ENCODE measurements at regions not wholly inside any gene's neighbourhood (a gene's known extent, or its start where the extent isn't known, plus 50 kb on each side); places are given as distances from the start of the nearest gene placed in this dataset.

DNA sequence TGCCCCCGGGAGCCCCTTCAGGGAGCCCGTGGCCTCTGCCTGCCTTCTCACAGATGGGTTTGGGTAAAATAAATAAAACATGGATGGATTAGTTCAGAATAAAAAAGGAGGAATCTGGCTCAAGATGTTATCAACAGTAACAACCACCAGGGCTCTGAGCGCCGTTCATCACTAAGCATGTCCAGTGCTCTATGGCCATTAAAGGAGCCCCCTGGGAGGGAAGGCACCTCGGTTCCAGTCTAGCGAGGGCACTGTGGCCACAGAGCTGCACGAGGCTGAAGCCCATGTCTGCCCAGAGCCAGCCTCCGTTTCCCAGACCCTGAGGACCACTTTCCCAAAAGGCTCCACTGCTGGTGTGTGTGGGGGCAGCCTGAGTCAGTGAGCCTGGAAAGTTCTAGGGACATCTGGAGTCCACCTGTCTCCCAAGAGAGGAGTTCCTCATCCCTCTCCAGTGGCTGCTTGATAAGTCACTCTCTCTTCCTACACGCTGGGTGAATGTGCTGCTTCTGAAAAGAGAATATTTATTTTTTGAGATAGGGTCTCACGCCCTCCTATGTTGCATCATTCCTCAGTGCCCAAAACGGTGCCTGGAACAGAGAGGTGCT is 614.6 kb downstream of the TBC1D22A start:
- TF ChIP-seq, protein P1, sequence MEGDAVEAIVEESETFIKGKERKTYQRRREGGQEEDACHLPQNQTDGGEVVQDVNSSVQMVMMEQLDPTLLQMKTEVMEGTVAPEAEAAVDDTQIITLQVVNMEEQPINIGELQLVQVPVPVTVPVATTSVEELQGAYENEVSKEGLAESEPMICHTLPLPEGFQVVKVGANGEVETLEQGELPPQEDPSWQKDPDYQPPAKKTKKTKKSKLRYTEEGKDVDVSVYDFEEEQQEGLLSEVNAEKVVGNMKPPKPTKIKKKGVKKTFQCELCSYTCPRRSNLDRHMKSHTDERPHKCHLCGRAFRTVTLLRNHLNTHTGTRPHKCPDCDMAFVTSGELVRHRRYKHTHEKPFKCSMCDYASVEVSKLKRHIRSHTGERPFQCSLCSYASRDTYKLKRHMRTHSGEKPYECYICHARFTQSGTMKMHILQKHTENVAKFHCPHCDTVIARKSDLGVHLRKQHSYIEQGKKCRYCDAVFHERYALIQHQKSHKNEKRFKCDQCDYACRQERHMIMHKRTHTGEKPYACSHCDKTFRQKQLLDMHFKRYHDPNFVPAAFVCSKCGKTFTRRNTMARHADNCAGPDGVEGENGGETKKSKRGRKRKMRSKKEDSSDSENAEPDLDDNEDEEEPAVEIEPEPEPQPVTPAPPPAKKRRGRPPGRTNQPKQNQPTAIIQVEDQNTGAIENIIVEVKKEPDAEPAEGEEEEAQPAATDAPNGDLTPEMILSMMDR (IDR thresholded peaks at IDR 0.05; ENCODE audit: borderline replicate concordance, insufficient read depth, low read depth, low read length): no peak
- H3K4me3 ChIP-seq (ENCODE audit: low read depth, low read length): no peak overlapping the region

DNA sequence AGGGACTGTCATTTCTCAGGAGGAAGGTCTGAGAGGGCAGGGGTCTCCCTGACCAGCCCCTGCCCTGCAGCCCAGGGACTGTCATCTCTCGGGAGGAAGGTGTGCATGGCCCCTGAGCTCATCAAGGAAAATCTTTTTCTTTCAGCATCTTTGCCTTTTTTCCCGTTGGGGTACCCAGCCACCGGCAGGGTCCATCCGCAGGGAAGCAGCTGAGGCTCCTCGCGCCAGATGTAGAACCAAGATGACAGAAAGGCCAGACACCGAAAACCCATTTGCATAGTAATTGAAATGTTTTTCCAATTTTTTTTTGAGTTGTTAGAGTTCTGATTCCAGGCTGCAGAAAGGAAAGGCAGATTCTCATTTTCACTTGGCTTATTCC is 613.9 kb downstream of the TBC1D22A start:
- TF ChIP-seq, protein P1 (IDR thresholded peaks at IDR 0.05; ENCODE audit: borderline replicate concordance, insufficient read depth, low read depth, low read length): no peak
- H3K4me3 ChIP-seq (ENCODE audit: low read depth, low read length): no peak overlapping the region

DNA sequence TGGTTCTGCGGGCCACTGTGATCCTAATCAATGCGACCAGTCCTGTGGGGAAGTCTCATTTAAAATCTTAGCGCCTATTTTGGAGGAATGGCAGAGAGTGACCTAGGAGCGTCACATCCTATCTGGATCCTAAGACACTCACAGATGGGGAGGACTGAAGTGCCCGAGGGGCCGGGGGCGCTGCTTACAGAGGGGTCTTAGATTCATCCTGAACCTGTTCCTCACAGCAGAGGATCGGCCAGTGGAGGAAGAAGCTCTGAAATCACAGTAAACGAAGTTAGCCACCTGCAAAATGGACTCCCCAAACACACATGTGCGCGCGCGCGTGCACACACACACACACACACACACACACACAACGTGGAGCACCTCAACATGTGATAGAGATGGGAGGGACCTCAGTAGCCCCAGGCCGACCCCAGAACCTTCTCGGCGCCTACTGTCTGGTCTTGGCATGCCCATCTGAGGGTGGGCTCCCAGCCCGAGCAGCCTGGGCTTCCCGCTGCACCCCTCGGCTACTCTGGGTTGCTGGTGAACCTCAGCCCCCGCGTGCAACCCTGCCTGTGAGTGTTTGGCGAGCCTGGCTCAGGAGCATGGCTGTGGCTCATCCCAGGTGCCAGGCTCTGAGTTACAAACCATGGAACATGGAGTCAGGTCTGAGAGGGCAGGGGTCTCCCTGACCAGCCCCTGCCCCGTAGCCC is 613.3 kb downstream of the TBC1D22A start:
- TF ChIP-seq, protein P1 (IDR thresholded peaks at IDR 0.05; ENCODE audit: borderline replicate concordance, insufficient read depth, low read depth, low read length): no peak

DNA sequence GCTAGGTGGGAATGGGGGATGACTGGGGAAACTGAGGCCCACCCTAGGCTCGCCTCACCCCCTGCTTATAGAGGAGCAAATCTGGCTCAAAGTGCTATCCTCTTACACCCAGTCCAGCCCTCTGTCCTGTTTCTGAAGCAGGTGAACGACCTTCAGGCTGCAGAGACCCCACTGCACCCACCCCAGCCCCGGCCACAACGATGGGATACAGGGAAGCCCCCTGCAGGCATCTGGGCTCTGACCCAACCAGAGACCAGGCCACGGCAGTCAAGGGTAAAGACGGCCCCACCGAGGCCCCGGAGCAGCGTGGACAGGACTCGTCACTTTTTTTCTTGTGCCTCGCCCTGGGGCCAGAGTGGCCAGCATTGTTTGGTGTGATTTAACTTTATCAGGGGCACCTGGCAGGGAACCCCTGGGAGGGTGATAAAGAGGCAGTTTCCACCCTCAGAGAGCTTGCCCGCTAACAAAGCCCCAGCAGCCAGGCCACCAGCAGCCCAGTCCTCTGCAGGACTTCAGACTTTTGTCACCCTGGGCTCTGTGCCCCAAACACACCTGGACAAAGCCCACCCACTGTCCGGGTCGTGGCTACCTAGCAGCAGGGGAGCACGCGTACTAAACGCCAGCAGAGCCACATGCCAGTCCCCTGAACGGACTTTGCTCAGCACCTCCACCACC is 612.6 kb downstream of the TBC1D22A start:
- TF ChIP-seq, protein P1 (IDR thresholded peaks at IDR 0.05; ENCODE audit: borderline replicate concordance, insufficient read depth, low read depth, low read length): no peak
- H3K4me3 ChIP-seq (ENCODE audit: low read depth, low read length): no peak overlapping the region

More for the DNA sequence above, 613.3 kb downstream of the TBC1D22A start:
- H3K4me3 ChIP-seq (ENCODE audit: low read depth, low read length): no peak overlapping the region

DNA sequence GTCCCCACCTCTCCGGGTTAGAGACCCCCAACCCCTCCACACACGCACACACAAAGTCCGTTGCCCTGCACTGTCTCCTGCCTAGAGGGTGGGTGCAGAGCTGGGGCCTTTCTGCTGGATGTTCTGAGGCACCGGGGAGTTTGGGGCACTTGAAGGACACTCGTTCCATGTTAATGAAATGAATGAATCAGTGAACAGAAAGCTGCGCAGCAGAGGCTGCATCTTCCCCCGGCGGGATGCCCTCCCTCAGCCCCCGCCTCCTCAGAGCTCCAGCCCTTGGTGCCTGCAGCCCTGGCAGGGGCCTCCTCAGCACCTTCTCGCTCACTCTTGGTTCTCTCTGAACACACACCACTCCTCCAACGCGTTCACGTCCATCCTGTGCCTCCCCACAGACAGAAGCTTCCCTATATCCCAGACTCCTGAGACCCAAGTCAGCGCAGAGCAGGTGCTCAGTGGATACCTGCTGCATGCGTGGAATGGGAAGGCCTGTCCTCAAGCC is 611.9 kb downstream of the TBC1D22A start:
- no peak overlapping the region for H3K4me3 ChIP-seq (ENCODE audit: low read depth, low read length)
- TF ChIP-seq, protein P1 (IDR thresholded peaks at IDR 0.05; ENCODE audit: borderline replicate concordance, insufficient read depth, low read depth, low read length): no peak

DNA sequence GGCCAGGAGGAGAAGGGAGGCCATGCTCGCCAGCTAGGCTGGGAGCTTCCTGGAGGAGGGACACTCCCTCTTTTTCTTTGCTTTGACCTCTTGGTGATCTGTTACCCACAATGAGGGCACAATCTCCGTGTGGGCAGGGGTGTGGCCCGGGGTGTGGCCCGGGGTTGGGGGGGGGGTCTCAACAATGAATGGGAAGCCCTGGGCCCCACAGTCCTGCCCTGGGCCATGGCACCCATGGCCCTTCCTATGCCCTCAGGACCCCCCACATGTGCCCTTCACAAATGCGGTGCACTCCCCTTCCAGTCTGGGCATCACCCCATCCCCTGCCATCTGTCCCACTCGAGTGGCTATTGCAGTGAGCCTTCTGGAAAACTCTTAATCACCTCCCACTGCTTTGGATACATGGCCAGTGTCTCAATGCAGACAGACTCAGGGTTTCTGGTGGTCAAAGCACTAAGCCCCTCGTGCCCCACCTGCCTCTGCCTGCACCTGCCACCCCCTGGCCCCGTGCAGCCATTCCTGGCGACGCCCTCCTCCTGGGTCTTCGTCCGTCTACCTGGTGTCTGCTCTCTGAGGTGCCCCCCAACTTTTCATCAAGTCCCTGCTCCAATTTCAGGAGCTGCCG is 611.3 kb downstream of the TBC1D22A start:
- TF ChIP-seq, protein P1 (IDR thresholded peaks at IDR 0.05; ENCODE audit: borderline replicate concordance, insufficient read depth, low read depth, low read length): no peak

More for the DNA sequence above, 611.3 kb downstream of the TBC1D22A start:
- H3K4me3 ChIP-seq (ENCODE audit: low read depth, low read length): no peak overlapping the region
